HG02981 (cell line): ENCODE measurements at regions not wholly inside any gene's neighbourhood (a gene's known extent, or its start where the extent isn't known, plus 50 kb on each side); places are given as distances from the start of the nearest gene placed in this dataset.

Experiments
- ATAC-seq: cut with Tn5 transposase; IDR thresholded peaks from one replicate; pipeline ENCODE4 v1.9.1; 2021; ENCODE audit warnings: mild to moderate bottlenecking, moderate library complexity; ENCODE audit not compliant: unreplicated experiment

DNA sequence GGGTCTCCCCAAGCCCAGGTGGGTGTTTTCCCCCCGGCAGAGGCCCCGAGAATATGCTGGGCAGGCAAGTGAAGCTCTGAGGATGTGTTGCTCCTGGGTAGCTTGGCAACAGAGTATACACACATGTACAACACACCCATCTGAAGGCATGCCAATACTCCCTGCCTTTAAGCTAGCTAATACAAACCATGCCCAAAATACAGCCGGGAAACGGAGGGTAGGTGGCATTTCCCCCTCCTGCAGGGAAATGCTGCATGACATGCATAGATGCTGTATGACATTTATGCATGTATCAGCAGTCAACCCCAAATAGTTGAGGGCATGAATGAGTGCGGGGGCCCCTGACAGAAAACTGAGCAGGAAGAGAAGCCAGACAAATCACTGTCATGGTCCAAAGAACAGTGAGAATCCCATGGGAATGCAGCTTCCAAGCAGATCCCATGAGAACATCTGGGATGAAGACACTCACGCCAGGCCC, 614.1 kb downstream of the EBF1 start:
- ATAC-seq = no peak

DNA sequence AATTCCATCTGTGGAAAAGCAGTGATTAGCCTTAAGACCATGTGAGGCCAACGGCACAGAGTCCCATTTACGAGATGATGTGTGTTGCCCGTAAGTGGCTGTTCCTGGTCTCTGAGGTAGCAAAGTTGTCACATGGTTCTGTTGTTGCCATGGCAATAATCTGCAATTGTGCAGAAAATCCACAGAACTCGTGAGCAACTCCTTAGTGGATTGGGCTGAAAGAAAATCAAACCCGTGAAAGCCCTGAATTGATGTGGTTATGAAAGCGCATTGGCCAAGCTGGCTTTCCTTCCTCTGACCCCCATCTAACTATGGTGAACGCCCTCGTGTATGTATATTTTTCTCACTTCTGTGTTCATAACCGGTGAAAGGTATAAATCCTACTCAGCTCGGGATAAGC, 614.7 kb downstream of the EBF1 start:
- ATAC-seq = no peak

DNA sequence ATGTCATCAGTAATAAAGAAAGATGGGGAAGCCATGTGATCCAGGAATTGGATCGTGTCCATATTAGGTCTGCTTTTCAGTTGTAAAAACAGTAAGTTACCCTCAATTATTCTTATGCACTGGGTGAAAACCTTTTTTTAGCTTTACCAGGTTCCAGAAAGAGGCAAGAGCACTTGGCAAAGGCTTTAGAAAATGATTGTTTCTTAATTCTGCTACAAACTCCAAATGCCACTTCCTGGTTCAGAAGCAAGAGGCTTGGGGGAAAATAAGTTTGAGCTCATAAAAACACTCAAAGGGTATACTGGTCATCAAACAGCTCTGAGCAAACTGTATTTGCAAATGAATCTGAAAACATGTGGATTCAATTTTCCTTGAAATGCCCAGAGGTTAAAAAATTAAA, 615.6 kb downstream of the EBF1 start:
- ATAC-seq = no peak

DNA sequence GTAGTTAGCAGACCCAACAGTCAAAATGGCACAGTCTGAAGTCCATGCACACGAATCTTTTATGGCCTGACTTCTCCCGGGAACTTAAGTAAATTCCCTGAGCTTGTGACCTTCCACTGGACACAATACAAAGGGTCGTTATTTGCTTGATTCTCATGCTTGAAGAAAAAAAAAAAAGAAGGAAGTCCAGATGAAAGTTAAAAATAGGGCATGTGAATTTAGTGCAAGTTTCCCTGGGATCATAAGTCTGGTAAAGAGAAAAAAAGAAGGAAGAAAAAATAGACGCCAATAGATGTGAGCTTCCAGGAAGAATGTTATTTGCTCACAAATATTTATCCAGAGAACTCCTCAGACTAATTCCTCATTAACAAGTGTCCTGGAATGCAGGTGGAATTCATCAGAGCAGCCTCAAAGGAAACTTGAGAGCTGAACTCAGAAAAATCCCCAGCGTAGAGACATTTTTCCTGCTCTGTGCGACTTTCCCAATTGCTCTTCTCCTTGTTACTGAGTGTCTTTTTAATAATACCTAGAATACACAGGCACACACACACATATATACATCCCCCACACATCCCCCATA, 616.3 kb downstream of the EBF1 start:
- ATAC-seq = no peak

DNA sequence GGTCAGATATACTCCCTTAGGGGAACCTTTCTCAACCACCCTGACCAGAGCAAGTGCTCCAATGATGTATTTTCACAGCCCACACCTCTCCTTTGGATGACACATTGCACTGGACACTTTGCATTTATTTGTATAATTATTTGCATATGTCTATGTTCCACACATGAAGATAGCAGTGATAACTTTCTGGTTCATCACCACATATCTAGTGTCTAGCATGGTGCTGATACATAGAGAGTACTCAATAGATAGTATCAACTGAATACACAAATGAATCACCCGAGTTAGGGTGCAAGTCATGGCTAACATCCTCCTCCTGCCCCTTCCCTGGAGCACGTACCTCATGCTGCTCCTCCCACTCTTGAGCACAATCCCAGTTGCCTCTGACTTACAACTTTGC, 617.6 kb downstream of the EBF1 start:
- no peak for ATAC-seq

DNA sequence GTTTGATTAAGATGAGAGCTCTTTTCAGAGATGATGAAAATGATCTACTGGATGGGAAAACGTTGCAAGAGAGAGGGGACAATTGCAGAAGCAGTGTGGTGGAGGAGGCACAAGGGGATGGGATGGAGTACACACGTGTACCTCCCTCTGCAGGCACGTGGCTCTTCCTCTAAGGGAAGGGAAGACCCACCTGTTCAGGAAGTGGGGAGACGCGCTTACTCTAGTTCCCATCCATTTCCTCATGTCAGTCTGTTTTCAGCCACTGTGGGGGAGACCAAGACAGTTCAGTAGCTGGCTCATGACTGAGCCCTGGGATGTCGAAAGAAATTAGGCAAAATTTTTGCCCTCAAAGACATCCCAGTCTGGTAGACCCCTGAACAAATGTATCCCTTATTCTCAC, 619.2 kb upstream of the CLINT1 start:
- no peak for ATAC-seq

DNA sequence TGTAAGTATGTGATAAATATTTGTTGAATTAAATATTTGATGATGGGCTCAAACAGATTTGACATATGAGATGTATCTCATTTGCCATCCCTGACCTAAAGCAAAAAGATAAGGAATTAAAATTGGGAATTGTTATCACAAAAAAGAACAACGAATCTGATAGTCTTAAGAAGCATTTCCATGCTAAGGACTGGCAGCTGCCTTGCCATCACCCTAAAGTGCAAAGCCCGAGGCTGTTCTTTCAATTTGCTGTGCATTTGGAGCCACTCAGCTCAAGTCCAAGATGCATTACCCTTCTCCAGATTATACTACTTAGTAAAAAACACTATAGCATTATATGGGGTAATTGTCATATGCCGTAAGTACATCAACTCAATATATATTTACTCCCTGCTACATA, 618.3 kb upstream of the CLINT1 start:
- no peak for ATAC-seq

DNA sequence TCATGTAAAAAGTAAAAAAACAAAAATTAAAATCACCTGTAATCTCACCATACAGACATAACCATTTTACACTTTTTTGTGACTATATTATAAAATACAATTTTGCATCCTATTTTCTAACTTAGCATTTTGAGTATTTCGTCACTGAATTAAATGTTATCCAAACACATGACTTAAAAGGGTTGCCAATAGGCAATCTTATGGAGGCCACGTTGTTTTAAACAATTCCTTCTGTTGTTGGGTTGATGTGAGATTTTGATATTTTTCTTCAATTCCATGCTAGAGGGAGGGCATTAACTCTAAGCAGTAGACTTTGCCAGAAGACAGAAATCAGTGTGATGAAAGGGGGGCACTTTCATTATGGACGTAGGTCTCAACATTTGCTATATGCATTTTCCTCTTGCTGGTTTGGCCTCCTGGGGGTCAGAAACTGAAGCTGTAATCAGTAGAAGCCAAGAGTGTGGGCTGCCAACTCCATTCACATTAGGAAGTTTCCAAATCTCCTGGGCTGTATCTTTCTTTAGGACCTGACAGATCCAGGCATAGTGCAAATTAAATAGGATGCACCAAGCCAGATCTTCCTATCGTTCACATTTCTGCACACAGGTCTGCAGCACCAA, 614.2 kb upstream of the CLINT1 start:
- no peak for ATAC-seq

DNA sequence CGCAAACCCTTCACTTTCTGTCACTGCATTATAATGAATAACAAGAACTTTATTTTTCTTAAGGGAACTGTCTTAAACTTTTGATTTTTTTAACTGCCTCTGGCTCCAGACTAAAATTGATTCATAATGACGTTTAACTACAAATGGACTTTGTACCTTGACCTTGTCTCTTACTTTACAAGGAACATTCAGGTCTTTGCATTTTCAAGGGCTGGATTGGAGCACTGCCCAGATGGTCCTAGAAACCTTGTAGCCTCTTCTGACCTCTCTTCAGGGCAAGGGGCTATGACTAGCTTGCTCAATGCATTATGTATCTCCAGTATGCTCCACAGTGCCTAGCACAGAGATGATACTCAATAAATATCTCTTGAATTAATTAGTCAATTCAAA, 612.6 kb upstream of the CLINT1 start:
- ATAC-seq = no peak

DNA sequence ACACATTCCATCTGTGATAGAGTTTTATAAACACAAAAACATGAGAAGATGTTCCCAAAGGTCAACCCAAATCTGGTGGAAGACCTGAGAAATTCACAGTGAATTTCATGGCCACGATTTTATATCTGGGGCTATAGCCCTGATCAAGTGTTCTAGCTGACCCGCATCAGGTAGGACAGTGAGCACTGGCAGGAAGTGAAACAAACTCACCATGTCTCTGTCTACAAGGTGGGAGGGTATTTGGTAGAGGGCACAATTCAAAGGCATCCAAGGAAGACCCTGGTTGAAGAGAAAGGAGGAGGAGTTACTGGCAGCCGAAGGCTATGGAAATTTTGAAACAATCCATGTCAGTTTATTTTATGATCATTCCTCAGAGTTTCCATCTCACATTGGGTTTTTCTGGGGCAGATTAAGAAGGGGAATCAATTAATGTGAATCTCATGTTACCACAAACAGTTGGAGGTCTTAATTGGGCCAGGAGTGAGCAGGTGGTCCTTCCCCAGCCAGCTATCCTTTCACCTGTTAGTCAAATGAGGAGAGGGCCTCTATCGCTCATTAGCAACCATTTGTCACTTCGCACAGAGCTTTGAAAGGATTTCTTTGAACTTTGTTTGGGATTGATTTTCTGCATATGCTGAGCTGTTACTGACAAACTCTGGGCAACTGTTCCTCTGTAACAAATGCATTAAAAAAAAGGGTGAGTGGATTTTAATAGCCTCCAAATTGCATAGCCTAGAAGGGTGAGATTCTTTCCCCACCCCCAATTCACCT, 612.0 kb upstream of the CLINT1 start:
- no peak for ATAC-seq

DNA sequence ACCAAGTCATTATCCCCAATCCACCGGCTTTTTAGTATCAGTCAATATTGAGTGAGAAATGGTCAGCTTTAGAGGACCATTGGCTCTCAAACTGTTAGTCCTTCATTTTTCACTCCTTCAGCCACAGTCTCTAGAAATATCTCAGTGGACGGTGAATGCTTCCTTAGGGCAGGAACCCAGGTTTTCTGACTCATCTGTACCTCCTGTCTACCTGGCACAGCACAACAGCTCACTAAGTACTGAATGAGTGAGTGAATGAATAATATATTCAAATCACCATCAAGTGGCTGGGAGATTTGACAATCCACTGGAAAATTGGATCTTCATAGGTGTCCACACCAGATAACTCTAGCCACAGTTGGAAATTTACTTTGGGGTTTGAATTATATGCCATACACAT, 609.5 kb upstream of the CLINT1 start:
- ATAC-seq = no peak

DNA sequence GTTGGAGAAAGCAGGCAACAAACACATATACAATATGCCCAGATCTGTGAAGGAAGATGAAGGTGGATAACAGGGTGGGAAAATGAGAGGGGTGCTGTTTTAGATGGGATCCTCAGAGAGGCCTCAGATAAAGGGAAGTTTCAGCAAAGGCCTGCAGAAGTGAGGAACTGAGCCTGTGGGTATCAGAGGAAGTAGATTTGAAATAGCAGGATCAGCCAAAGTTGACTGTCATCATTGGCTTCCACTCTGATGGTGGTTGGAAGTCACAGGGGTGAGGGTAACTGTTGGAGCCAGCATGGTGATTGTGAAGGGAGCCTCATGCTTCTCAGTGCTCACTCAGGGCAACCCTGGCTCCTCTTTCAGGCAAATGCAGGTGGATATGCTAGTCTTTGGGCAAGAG, 607.2 kb upstream of the CLINT1 start:
- ATAC-seq = no peak

DNA sequence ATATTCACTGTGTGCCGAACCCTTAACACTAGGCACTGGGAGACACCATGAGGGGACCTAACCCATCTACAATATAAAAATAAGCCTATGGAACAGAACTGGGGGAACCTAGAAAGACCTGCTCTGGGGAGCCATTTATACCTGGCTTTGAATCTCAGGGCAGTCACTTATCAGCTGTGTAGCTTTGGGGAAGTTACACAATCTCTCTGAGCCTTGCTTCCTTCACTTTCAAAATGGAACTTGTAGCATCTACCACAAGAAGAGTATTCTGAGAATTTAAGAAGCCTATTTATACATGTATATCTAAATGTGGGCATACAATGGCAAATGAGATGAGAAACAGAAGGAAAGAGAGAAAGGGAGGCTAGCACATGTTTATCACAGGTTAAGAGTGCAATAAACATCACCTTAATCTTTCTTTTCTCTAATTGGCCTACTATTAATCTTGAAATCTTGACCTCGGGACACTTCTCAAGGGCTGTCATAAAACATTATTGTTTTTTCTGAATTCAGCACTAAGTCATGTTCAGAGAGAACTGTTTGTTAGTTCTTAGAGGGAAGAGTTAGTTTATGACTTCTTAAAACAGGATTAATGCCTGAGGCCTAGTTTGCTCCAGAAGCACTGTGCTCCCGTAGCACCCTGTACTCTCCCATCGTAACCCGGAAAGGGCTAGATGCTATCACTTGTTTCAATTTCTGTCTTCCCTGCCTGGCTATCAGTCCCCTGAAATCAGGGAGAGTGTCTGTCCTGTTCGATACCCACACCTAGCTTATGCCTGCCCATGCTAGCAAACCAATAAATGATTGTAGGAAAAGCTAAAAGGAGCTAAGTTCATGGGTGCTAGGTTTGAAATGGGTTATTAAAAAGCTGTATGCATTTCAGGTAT, 606.4 kb upstream of the CLINT1 start:
- ATAC-seq = no peak

DNA sequence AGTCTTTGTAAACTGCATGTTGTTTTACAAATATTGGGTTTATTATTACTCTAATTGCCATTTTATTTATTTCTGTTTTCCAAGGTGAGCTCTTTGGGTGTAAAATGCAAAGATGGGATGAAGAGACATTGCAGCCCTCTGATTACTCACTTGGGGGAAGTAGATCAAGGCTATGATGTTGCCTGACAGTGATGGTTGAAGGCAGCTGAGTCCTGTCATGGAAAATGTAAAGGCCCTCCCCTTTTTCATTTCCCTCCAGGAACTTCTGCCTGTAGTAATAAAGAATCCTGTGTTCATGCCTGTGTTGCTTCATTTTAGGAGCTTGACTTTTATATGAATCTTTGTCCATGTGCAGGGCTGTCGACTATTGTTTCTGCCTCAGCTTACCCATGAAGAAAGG, 605.4 kb upstream of the CLINT1 start:
- ATAC-seq = no peak

DNA sequence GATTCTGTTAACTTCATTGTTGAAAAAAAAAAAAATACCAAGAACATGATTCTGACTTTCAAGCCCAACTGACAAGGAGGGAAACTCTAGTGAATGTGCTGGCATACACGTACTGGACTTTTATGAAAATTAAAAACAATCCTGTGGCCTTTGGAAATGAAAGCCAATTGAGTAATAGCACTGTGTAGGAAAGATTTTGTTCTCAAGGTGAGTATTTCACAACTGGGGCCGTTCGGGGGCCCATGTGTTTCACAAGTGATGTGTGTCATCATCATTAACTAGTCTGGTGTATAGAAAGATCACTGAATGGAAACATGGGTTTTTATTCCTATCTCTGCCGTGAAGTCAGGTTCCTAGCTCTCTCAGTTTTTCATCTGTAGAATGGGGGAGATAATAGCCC, 605.0 kb upstream of the CLINT1 start:
- no peak for ATAC-seq

DNA sequence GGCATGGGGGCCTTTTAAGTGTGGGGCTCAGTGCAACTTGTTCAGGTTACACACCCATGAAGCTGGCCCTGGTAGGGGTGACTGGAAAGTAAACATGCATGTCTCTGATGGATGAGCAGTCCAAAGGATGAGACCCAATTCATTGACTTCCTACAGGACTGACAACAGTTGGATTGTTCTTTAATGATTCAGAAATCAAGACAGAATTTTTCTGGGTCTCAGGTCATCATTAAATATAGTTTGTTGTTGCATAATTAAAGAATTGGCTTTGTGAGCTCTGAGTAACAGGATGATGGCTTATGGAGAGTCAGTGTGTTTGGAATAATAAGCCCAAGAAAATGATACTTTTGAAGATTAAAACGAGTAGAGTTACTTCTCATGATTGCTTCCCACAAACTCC, 604.2 kb upstream of the CLINT1 start:
- no peak for ATAC-seq

DNA sequence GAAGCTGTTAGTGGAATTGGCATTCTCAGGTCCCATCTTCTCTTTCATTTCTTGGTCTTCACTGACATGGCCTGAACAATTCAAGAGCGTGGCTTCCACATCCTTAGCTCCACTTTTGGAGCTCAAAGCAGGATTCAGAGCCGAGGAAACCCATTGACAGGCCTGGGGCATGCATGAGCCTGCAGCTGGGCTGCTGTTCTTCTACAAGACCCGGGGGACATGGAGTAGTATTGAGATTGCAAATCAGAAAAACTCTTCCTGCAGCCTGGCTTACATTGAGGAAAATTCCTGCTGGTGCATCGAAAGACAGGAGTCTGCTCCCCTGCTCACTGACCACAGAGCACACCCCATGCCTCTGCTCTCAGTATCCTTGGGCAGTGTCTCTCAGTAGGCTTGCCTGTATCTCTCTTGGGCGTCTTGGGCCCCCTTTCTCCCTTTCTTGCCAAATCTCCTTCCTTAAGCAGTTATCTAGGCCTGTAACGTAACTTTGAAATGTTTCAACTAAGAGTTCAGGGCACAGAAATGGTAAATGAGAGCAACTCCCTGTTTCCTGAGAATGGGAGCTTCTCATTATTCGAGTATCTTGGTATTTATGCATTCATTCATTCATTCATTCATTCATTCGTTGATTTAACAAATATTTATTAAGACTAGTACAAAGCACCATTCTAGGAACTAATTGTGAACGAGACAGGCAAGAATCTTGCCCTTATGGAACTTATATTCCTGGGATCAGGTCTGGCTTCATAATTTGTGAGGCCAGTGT, 603.6 kb upstream of the CLINT1 start:
- no peak for ATAC-seq

DNA sequence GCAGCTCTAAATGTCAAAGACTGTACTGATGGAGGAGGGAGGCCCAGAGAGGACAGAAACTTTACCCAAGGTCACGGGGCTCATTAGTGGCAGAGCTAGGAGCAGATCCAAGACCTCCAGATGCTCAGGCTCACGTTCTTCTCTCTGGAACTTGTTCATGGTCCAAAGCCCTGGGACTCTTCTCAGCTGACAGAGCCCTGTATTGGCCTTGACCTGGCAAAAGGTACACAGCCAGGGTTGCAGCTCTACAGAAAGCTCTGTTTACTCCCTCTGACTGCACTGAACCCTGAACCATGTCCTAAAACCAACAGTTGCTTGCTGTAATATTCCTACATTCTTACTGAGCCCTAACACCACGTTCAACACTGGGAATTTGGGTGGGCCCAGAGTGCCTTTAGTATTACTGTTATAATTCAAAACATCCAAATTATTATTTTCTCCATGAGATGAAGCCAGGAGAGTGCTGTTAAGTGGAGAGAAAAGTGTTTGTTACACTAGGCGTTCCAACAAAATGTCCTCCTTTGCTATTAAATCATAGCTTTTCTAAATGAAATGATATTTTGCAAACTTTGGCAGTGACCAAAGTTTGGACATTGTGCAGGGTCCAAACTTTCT, 602.4 kb upstream of the CLINT1 start:
- no peak for ATAC-seq

DNA sequence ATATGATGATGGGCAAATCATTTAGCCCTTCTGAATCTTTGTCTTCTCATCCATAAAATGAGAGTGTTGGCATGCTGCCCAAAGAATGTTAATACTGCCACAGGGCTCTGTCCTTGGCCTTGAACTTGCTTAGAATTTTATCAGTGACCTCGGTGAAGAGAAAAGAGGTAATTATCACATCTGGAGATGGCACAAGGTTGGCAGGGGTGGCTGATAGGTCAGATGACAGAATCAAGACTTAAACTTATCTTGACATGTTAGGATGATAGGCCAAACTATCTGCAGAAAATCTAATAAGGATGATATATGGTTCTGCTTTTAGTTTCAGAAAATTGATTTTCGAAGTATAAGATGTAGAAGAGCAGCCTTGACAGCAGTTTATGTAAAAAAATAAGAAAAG, 599.1 kb upstream of the CLINT1 start:
- no peak for ATAC-seq

DNA sequence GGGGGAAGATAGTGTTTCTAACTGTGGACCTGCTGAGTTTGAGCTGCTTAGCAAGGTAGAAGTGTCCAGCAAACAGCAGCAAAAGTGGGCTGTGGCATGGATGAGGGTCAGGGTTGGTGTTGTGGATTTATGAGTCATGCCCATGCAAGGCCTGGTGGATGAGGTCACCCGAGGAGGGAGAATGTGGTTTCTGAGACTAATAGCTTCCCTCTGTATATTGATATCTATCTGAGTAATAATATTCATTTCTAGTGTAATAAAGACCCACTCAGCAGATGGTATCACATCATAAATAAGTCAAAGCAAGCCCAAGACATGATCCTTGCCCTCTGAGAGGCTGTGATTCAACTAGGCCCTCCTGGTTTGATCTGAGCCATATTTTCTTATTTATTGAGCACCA, 597.8 kb upstream of the CLINT1 start:
- ATAC-seq = peak; percentile 66
